GM23338 (cell line): ENCODE measurements at regions not wholly inside any gene's neighbourhood (a gene's known extent, or its start where the extent isn't known, plus 50 kb on each side); places are given as distances from the start of the nearest gene placed in this dataset.
A peak's percentile ranks its signal among the peaks of the same experiment; 100 is the strongest.

Experiments used
- ATAC-seq: fragments of 200-7000 bp; cut with Tn5 transposase; 3 replicates; pipeline ENCODE4 v1.9.1; 2020
- DNase-seq: peaks from one replicate; pipeline ENCODE4 v3.0.0-alpha.2; 2015; ENCODE audit warnings: low spot score
- H2AFZ ChIP-seq: fragments of 200-600 bp; sonication (generic); 2 replicates; pipeline ENCODE4 v1.8.0; 2016; ENCODE audit warnings: antibody characterized with exemption, mild to moderate bottlenecking, moderate library complexity
- H3F3A ChIP-seq: fragments of 200-600 bp; sonication (generic); replicated peaks from 2 replicates; pipeline ENCODE4 v1.8.0; 2017; ENCODE audit warnings: antibody characterized with exemption, mixed run types, low read depth
- H3K27ac ChIP-seq: fragments of 200-600 bp; sonication (generic); 2 replicates; pipeline ENCODE4 v1.6.1; 2016; ENCODE audit warnings: low read depth
- H3K27me3 ChIP-seq: fragments of 200-600 bp; sonication (generic); 2 replicates; pipeline ENCODE4 v1.8.0; 2016; ENCODE audit warnings: mild to moderate bottlenecking, mixed run types, moderate library complexity; ENCODE audit not compliant: insufficient read depth
- H3K36me3 ChIP-seq: fragments of 200-600 bp; sonication (generic); 2 replicates; pipeline ENCODE4 v1.8.0; 2016; ENCODE audit warnings: mild to moderate bottlenecking; ENCODE audit not compliant: insufficient read depth
- H3K4me1 ChIP-seq: fragments of 200-600 bp; sonication (generic); 2 replicates; pipeline ENCODE4 v1.8.0; 2016; ENCODE audit warnings: mild to moderate bottlenecking, moderate library complexity; ENCODE audit not compliant: insufficient read depth
- H3K4me2 ChIP-seq: fragments of 200-600 bp; sonication (generic); 2 replicates; pipeline ENCODE4 v1.7.1; 2017; ENCODE audit warnings: mixed run types
- H3K4me3 ChIP-seq: fragments of 200-600 bp; sonication (generic); 2 replicates; pipeline ENCODE4 v1.6.1; 2016; ENCODE audit warnings: mixed run types
- H3K79me2 ChIP-seq: fragments of 200-600 bp; sonication (generic); replicated peaks from 2 replicates; pipeline ENCODE4 v1.8.0; 2017; ENCODE audit warnings: mild to moderate bottlenecking; ENCODE audit not compliant: insufficient read depth
- H3K9me2 ChIP-seq: fragments of 200-600 bp; sonication (generic); 2 replicates; pipeline ENCODE4 v1.8.0; 2017; ENCODE audit not compliant: insufficient read depth
- H4K20me1 ChIP-seq: fragments of 200-600 bp; sonication (generic); replicated peaks from 2 replicates; pipeline ENCODE4 v1.8.0; 2017; ENCODE audit warnings: mild to moderate bottlenecking; ENCODE audit not compliant: insufficient read depth
- H3K27ac Mint-ChIP-seq: 2 replicates; pipeline ENCODE4 v1.8.0; 2020; ENCODE audit warnings: inconsistent platforms, mild to moderate bottlenecking, moderate library complexity, mixed read lengths
- H3K27me3 Mint-ChIP-seq: 3 replicates; pipeline ENCODE4 v1.8.0; 2022; ENCODE audit warnings: low read depth, mild to moderate bottlenecking, moderate library complexity, mixed read lengths, inconsistent platforms; ENCODE audit not compliant: insufficient read depth, poor library complexity
- H3K36me3 Mint-ChIP-seq: 3 replicates; pipeline ENCODE4 v1.8.0; 2021; ENCODE audit warnings: low read depth, mild to moderate bottlenecking, inconsistent platforms, moderate library complexity, mixed read lengths
- H3K4me1 Mint-ChIP-seq: 3 replicates; pipeline ENCODE4 v1.8.0; 2020; ENCODE audit warnings: mild to moderate bottlenecking, inconsistent platforms, mixed read lengths
- H3K4me3 Mint-ChIP-seq: 3 replicates; pipeline ENCODE4 v1.8.0; 2021; ENCODE audit warnings: moderate library complexity, mild to moderate bottlenecking, inconsistent platforms, mixed read lengths
- H3K9me3 Mint-ChIP-seq: 3 replicates; pipeline ENCODE4 v1.8.0; 2020; ENCODE audit warnings: moderate library complexity, mild to moderate bottlenecking, inconsistent platforms, mixed read lengths
- CREB1 ChIP-seq: fragments of 250-450 bp; sonication (Bioruptor Pico); IDR thresholded peaks from 2 replicates; pipeline ENCODE4 v1.5.0; 2020; ENCODE audit warnings: low read depth, mild to moderate bottlenecking, moderate library complexity
- CTCF ChIP-seq, 2 experiments: fragments of 200-600 bp in 1 of 2; sonication (generic) in 1 of 2; conservative IDR thresholded peaks; 2 replicates each; pipeline versions ENCODE4 v1.5.1 to v1.6.1; 2016 to 2017; ENCODE audit warnings: antibody characterized with exemption in 2 of 2, low read depth in 2 of 2, mild to moderate bottlenecking in 2 of 2, moderate library complexity in 1 of 2
- ETS1 ChIP-seq: IDR thresholded peaks from 2 replicates; pipeline ENCODE4 v1.6.1; 2016; ENCODE audit warnings: antibody characterized with exemption
- EZH2 ChIP-seq: fragments of 200-600 bp; sonication (generic); IDR thresholded peaks from one replicate; pipeline ENCODE4 v1.8.0; 2017; ENCODE audit warnings: antibody characterized with exemption, mild to moderate bottlenecking, low read depth; ENCODE audit not compliant: unreplicated experiment
- POLR2AphosphoS5 ChIP-seq: IDR thresholded peaks from 2 replicates; pipeline ENCODE4 v1.6.1; 2016; ENCODE audit warnings: antibody characterized with exemption, low read depth
- REST ChIP-seq: IDR thresholded peaks from one replicate; pipeline ENCODE4 v1.6.1; 2018; ENCODE audit warnings: antibody characterized with exemption; ENCODE audit not compliant: unreplicated experiment

- Histone ChIP-seq H3K9me2 (peaks cover 6% of the 10 kb centered on the region; the same call in 1 of the 2 replicates), H3K79me2 (no peaks in the 10 kb centered on the region), H2AFZ (0 out of 2 replicates have a peak overlapping the region, but pooled peaks have one; percentile 39), H3K36me3 (no peaks in the 10 kb centered on the region), H3K4me3 (no peak overlapping the region), H3K4me2 (no peak overlapping the region), H3K4me1 (no peaks in the 10 kb centered on the region), H3K27me3 (no peaks in the 10 kb centered on the region), H4K20me1 (no peaks in the 10 kb centered on the region), H3K27ac (no peak overlapping the region), H3F3A (no peaks in the 10 kb centered on the region)
- ATAC-seq (no peak), DNase-seq (no peak)
- H3K36me3 Mint-ChIP-seq = peaks cover 6% of the 10 kb centered on the region; the same call in 2 of the 3 replicates
- TF ChIP-seq POLR2AphosphoS5 (no peak), CREB1 (CRISPR knock-in tag) (no peak), REST (no peak), ETS1 (no peak)
- no peak overlapping the region for H3K27ac Mint-ChIP-seq
- H3K9me3 Mint-ChIP-seq = peaks cover 10% of the 10 kb centered on the region
- no peaks in the 10 kb centered on the region for H3K4me1 Mint-ChIP-seq
- peaks cover 4% of the 10 kb centered on the region for H3K27me3 Mint-ChIP-seq
- no peak overlapping the region for H3K4me3 Mint-ChIP-seq
Measured at GRCh38 chr12:87280356-87280755, 748.8 kb downstream of the C12orf50 start.

GRCh38 chr12:87274594-87275245 lies 754.5 kb downstream of the C12orf50 start:
- Mint-ChIP-seq H3K27ac (no peak overlapping the region), H3K4me1 (no peaks in the 10 kb centered on the region), H3K27me3 (no peaks in the 10 kb centered on the region), H3K36me3 (no peaks in the 10 kb centered on the region), H3K9me3 (no peaks in the 10 kb centered on the region), H3K4me3 (no peak overlapping the region)
- H3K27me3 ChIP-seq = no peaks in the 10 kb centered on the region
- H3K4me2 ChIP-seq = no peak overlapping the region
- peak; percentile 89 for ATAC-seq
- H3K4me1 ChIP-seq = no peaks in the 10 kb centered on the region
- no peaks in the 10 kb centered on the region for H3K79me2 ChIP-seq
- no peaks in the 10 kb centered on the region for H4K20me1 ChIP-seq
- H3K36me3 ChIP-seq = no peaks in the 10 kb centered on the region
- H3K4me3 ChIP-seq = no peak overlapping the region
- no peak overlapping the region for H3K27ac ChIP-seq
- no peak overlapping the region for H2AFZ ChIP-seq
- H3K9me2 ChIP-seq = no peaks in the 10 kb centered on the region
- H3F3A ChIP-seq = no peaks in the 10 kb centered on the region
- TF ChIP-seq CTCF (conservative IDR thresholded peaks at IDR 0.05; ENCODE audit: low read depth in 2 of 2) = peak; percentile 61 to 76
- TF ChIP-seq EZH2 = no peak
- DNase-seq = peak; percentile 80
